Smooth muscle cell (in vitro differentiated cells): ENCODE measurements at regions not wholly inside any gene's neighbourhood (a gene's known extent, or its start where the extent isn't known, plus 50 kb on each side); places are given as distances from the start of the nearest gene placed in this dataset.

ENCODE experiments used
- DNase-seq: peaks from one replicate; lab custom pipeline; 2025; ENCODE audit not compliant: unreplicated experiment; lab: John Stamatoyannopoulos, UW
- H2AFZ ChIP-seq: fragments of 200-600 bp; sonication (generic); 2 replicates; pipeline ENCODE4 v1.6.0; 2016; ENCODE audit warnings: antibody characterized with exemption, low read depth, mild to moderate bottlenecking
- H3F3A ChIP-seq: fragments of 200-600 bp; sonication (generic); 2 replicates; pipeline ENCODE4 v1.6.0; 2017; ENCODE audit warnings: antibody characterized with exemption, low read depth
- H3K27ac ChIP-seq: fragments of 200-600 bp; sonication (generic); 2 replicates; pipeline ENCODE4 v1.5.1; 2016; ENCODE audit warnings: low read depth, mild to moderate bottlenecking
- H3K27me3 ChIP-seq: fragments of 200-600 bp; sonication (generic); 2 replicates; pipeline ENCODE4 v1.6.1; 2016; ENCODE audit warnings: low read depth, mild to moderate bottlenecking
- H3K36me3 ChIP-seq: fragments of 200-600 bp; sonication (generic); 2 replicates; pipeline ENCODE4 v1.5.1; 2016; ENCODE audit warnings: low read depth
- H3K4me1 ChIP-seq: fragments of 200-600 bp; sonication (generic); 2 replicates; pipeline ENCODE4 v1.5.1; 2016; ENCODE audit warnings: low read depth
- H3K4me2 ChIP-seq: fragments of 200-600 bp; sonication (generic); 2 replicates; pipeline ENCODE4 v1.6.0; 2016; ENCODE audit warnings: mild to moderate bottlenecking
- H3K4me3 ChIP-seq: fragments of 200-600 bp; sonication (generic); 2 replicates; pipeline ENCODE4 v1.5.1; 2016; ENCODE audit warnings: mild to moderate bottlenecking
- H3K79me2 ChIP-seq: fragments of 200-600 bp; sonication (generic); 2 replicates; pipeline ENCODE4 v1.6.0; 2016; ENCODE audit warnings: low read depth, mild to moderate bottlenecking
- H3K9ac ChIP-seq: fragments of 200-600 bp; sonication (generic); 2 replicates; pipeline ENCODE4 v1.6.0; 2016; ENCODE audit warnings: low read depth
- H3K9me3 ChIP-seq: fragments of 200-600 bp; sonication (generic); replicated peaks from 2 replicates; pipeline ENCODE4 v1.5.1; 2016; ENCODE audit warnings: low read depth
- H4K20me1 ChIP-seq: fragments of 200-600 bp; sonication (generic); 2 replicates; pipeline ENCODE4 v1.6.0; 2016; ENCODE audit warnings: low read depth
- CTCF ChIP-seq: fragments of 200-600 bp; sonication (generic); IDR thresholded peaks from 2 replicates; pipeline ENCODE4 v1.5.1; 2017; ENCODE audit warnings: borderline replicate concordance, mild to moderate bottlenecking, antibody characterized with exemption; ENCODE audit not compliant: insufficient read depth, poor library complexity, severe bottlenecking
- WGBS: methylation state at CpG from one replicate; pipeline ENCODE4 v1.1.7; 2016; ENCODE audit warnings: low lambda C conversion rate; 5-methylcytosine and 5-hydroxymethylcytosine counted together

- H3K36me3 ChIP-seq, result no peaks in the 10 kb centered on the region
- no peaks in the 10 kb centered on the region for H3F3A ChIP-seq
- no peaks in the 10 kb centered on the region for H4K20me1 ChIP-seq
- DNase-seq, result no peak
- WGBS, result 75% methylated on average over 13 of the region's 13 CpGs
- no peak overlapping the region for H3K27ac ChIP-seq
- no peaks in the 10 kb centered on the region for H3K79me2 ChIP-seq
- no peak for TF ChIP-seq CTCF
- no peaks in the 10 kb centered on the region for H3K9me3 ChIP-seq
- H2AFZ ChIP-seq, result no peak overlapping the region
- no peak overlapping the region for H3K4me3 ChIP-seq
- no peaks in the 10 kb centered on the region for H3K4me1 ChIP-seq
- H3K9ac ChIP-seq, result no peak overlapping the region
- H3K27me3 ChIP-seq, result no peaks in the 10 kb centered on the region
- H3K4me2 ChIP-seq, result no peak overlapping the region
Measured at GRCh38 chr13:50222569-50223332, 207.5 kb downstream of the KCNRG start.

- TF ChIP-seq CTCF, result no peak
- H3K4me1 ChIP-seq, result no peaks in the 10 kb centered on the region
- H4K20me1 ChIP-seq, result no peaks in the 10 kb centered on the region
- H3K4me3 ChIP-seq, result no peak overlapping the region
- no peak overlapping the region for H3K27ac ChIP-seq
- DNase-seq, result no peak
- no peak overlapping the region for H3K9ac ChIP-seq
- no peak overlapping the region for H3K4me2 ChIP-seq
- 51% methylated on average over 4 of the region's 4 CpGs for WGBS
- H3K27me3 ChIP-seq, result no peaks in the 10 kb centered on the region
- no peaks in the 10 kb centered on the region for H3K79me2 ChIP-seq
- no peaks in the 10 kb centered on the region for H3K36me3 ChIP-seq
- no peaks in the 10 kb centered on the region for H3F3A ChIP-seq
- no peak overlapping the region for H2AFZ ChIP-seq
- no peaks in the 10 kb centered on the region for H3K9me3 ChIP-seq
Measured at GRCh38 chr13:50224534-50224933, 209.3 kb downstream of the KCNRG start.

GRCh38 chr13:50225193-50226155 is 210.2 kb downstream of the KCNRG start:
- no peaks in the 10 kb centered on the region for H3K4me1 ChIP-seq
- H2AFZ ChIP-seq, result no peak overlapping the region
- H3F3A ChIP-seq, result no peaks in the 10 kb centered on the region
- H3K79me2 ChIP-seq, result no peaks in the 10 kb centered on the region
- H3K36me3 ChIP-seq, result no peaks in the 10 kb centered on the region
- no peak overlapping the region for H3K9ac ChIP-seq
- WGBS, result 92% methylated on average over 3 of the region's 3 CpGs
- no peak overlapping the region for H3K27ac ChIP-seq
- no peak overlapping the region for H3K4me2 ChIP-seq
- no peak overlapping the region for H3K4me3 ChIP-seq
- no peaks in the 10 kb centered on the region for H3K27me3 ChIP-seq
- H3K9me3 ChIP-seq, result no peaks in the 10 kb centered on the region
- DNase-seq, result no peak
- TF ChIP-seq CTCF, result no peak
- H4K20me1 ChIP-seq, result no peaks in the 10 kb centered on the region
